ENCODE measurements at regions not wholly inside any gene's neighbourhood (a gene's known extent, or its start where the extent isn't known, plus 50 kb on each side); places are given as distances from the start of the nearest gene placed in this dataset.

DNA sequence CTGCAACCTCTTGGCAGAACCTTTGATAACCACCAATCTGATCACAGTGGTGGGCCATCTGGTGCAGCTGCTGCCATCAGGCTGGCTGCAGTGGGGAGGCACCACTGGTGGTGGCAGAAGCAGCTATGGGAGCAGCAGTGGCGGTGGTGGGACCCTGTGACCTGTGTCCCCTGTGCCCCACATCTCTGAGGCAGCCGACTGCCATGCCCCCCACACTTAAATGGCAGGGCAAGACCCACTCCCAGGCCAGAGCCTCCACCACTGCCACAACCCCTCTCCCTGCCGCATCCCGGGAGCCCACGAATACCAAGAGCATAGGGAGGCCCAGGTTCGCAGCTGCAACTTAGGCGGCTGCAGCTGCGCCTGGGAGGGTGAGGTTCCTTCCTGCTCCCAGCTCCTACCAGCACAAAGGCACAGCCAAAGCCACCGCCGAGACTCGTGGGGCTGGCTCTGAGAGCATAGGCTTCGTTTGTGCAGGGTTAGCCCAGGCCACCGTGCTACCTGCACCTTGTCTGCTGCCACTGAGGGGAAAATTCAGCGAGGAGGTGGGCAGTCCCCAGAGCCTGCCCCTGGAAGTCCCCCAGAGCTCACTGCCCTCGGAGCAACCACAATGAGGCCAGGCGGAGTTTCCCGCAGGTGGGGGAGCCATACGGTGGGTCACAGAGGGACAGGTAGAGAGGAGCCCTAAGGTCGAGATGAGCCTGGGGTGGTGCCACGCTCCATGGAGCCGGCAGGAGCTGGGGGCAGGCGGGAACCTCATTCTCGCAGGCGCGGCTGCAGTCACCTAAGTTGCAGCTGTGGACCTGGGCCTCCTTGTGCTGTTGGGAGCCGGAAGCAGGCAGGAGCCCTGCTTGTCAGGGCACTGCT lies 518.7 kb downstream of the RWDD3 start:
- DNase-seq (ENCODE audit: extremely low read depth, low read depth), result no peak
- TF ChIP-seq, protein P1, sequence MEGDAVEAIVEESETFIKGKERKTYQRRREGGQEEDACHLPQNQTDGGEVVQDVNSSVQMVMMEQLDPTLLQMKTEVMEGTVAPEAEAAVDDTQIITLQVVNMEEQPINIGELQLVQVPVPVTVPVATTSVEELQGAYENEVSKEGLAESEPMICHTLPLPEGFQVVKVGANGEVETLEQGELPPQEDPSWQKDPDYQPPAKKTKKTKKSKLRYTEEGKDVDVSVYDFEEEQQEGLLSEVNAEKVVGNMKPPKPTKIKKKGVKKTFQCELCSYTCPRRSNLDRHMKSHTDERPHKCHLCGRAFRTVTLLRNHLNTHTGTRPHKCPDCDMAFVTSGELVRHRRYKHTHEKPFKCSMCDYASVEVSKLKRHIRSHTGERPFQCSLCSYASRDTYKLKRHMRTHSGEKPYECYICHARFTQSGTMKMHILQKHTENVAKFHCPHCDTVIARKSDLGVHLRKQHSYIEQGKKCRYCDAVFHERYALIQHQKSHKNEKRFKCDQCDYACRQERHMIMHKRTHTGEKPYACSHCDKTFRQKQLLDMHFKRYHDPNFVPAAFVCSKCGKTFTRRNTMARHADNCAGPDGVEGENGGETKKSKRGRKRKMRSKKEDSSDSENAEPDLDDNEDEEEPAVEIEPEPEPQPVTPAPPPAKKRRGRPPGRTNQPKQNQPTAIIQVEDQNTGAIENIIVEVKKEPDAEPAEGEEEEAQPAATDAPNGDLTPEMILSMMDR (IDR thresholded peaks at IDR 0.05; ENCODE audit: low read depth, low read length), result no peak

DNA sequence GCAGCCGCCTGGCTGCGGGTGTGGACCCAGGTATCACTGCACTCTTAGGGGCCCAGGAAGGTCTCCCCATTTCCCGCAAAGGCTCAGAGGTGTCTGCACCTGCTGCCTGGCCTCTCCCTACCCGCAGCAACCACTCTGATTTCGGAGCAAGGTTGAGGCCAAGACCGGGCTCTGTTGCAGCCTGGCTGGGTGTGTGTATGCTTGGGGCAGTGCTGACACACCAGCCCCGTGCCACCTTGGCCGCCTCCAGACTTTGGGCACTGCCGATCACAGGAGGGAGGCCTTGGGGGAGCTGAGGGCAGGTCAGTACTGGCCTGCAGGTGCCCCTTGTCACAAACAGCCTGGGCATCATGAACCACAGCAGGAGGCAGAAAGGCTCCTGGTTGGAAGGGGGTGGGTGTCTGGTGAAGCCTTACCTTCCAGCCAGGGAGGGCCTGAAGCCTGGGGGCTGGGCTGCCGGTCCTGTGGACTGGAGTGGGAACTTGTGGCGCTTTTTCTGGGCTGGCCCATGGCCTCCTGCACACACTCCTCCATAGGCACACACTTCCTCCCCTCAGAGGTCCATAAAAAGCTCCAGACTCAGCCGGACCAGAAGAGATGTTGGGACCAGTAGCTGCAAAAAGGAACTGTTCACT lies 519.5 kb downstream of the RWDD3 start:
- no peak for DNase-seq (ENCODE audit: extremely low read depth, low read depth)
- TF ChIP-seq, protein P1 (IDR thresholded peaks at IDR 0.05; ENCODE audit: low read depth, low read length), result no peak

DNA sequence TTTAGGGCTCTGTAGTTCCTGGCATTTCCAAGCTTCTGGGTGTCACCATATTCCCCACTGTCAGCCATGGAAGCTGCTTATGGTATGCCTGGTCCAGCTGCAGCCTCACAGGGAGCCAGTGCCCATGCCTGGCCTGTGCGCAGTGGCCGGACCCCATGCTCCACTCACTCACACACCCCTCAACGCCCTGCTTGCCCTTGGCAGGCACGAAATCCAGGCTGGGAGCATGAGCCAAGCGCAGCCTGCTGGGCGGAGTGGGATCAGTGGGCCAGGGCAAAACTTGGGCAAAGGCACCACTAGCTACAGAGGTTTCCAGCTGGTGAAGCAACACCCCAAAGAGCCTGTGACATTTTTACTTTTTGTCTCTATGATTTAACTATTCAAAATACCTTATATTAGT lies 520.4 kb downstream of the RWDD3 start:
- TF ChIP-seq, protein P1 (IDR thresholded peaks at IDR 0.05; ENCODE audit: low read depth, low read length), result no peak
- DNase-seq (ENCODE audit: extremely low read depth, low read depth), result no peak

DNA sequence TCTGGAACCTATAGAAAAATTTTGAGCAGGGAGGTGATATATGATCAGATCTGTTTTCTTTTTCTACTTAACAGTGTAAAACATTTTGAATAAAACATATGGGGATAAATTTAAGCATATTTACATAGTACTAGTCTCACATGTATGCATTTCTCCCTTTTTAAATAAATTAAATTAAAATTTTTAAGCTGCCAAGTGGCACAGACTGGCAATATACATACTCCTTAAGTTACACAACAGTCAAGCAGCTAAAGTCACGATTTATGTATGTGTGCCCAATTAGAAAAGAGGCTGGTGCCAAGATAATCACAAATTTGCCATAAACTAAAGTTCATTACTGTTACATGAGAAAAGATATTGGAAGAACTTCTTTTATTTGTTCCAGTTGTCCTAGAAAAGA lies 532.0 kb downstream of the RWDD3 start:
- TF ChIP-seq, protein P1 (IDR thresholded peaks at IDR 0.05; ENCODE audit: low read depth, low read length), result no peak
- DNase-seq (ENCODE audit: extremely low read depth, low read depth), result no peak

DNA sequence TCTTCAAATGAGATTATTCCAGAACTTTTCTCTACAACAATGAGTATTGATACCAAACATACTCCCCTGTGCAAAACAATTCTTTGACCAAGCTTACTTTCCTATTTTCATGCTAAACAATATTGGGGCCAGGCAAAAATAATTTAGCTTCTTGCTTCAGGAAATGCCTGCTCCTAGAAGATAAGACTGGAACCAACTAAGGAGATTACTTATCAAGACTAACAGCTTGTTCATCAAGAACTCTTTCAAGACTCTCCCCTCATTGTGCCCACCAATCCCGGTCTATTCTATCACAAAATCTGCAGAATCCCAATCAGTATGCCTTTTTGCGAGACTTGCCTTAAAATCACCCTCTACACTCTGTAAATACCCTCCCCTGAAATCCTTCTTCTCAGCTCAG lies 536.6 kb downstream of the RWDD3 start:
- TF ChIP-seq, protein P1 (IDR thresholded peaks at IDR 0.05; ENCODE audit: low read depth, low read length), result no peak
- DNase-seq (ENCODE audit: extremely low read depth, low read depth), result no peak

DNA sequence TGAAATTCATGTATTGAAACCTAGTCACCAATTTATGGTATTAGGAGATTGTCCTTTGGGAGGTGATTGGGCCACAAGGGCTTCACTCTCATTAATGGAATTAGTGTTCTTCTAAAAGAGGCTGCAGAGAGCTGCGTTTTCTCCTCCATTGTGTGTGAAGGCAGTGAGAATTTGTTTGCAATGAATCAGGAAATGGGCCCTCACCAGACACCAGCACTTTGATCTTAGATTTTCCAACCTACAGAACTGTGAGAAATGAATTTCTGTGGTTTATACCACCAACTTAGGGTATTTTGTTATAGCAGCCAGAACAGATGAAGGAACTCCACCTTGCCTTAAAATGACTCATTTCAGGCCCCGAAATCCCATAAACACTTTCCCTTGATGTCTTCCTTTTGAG lies 544.2 kb downstream of the RWDD3 start:
- DNase-seq (ENCODE audit: extremely low read depth, low read depth), result no peak
- TF ChIP-seq, protein P1 (IDR thresholded peaks at IDR 0.05; ENCODE audit: low read depth, low read length), result no peak

DNA sequence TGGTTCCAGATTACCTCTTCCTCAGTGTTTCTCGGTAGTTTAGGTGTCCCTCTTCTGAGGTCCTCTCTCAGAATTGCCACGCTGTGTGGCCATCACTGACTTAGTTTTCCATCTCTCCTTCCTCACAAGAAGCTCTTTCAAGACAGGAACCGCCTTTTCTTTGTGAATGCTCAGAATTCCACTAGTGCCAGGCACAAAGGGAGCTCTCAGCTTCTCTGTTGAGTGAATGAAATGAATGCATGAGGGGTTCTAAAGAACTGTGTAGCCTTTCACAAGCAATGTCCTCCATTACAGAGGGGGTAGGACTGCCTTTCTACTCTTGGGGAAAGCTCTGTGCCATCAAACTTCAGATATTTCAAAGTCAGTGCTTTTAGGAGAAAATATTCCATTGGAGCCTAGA lies 546.8 kb downstream of the RWDD3 start:
- TF ChIP-seq, protein P1 (IDR thresholded peaks at IDR 0.05; ENCODE audit: low read depth, low read length), result no peak
- no peak for DNase-seq (ENCODE audit: extremely low read depth, low read depth)

Measured in AG09319 (cell line).